Activated naive CD8-positive, alpha-beta T cell treated with anti-CD3 and anti-CD28 coated beads for 36 hours (primary cell): ENCODE measurements at regions not wholly inside any gene's neighbourhood (a gene's known extent, or its start where the extent isn't known, plus 50 kb on each side); places are given as distances from the start of the nearest gene placed in this dataset.

Experiments used
- DNase-seq: peaks from one replicate; pipeline ENCODE4 v3.0.0; 2021
- H3K27ac Mint-ChIP-seq: one replicate; pipeline ENCODE4 v1.8.0; 2022; ENCODE audit warnings: mild to moderate bottlenecking, moderate library complexity, mixed read lengths
- H3K27me3 Mint-ChIP-seq: one replicate; pipeline ENCODE4 v1.8.0; 2022; ENCODE audit warnings: mild to moderate bottlenecking, mixed read lengths
- H3K36me3 Mint-ChIP-seq: one replicate; pipeline ENCODE4 v1.8.0; 2021; ENCODE audit warnings: mild to moderate bottlenecking, mixed read lengths
- H3K4me1 Mint-ChIP-seq: one replicate; pipeline ENCODE4 v1.8.0; 2021; ENCODE audit warnings: mixed read lengths
- H3K4me3 Mint-ChIP-seq: one replicate; pipeline ENCODE4 v1.8.0; 2022; ENCODE audit warnings: mild to moderate bottlenecking, moderate library complexity, mixed read lengths
- H3K9me3 Mint-ChIP-seq: one replicate; pipeline ENCODE4 v1.8.0; 2022; ENCODE audit warnings: mixed read lengths

- no peak for DNase-seq
- Mint-ChIP-seq H3K36me3 (peaks cover 1% of the 10 kb centered on the region), H3K4me1 (no peaks in the 10 kb centered on the region), H3K9me3 (peaks cover 3% of the 10 kb centered on the region), H3K4me3 (no peak overlapping the region), H3K27ac (no peak overlapping the region), H3K27me3 (peaks cover 29% of the 10 kb centered on the region)
Measured at GRCh38 chr15:101543026-101543390, 53.5 kb upstream of the PCSK6 start.

- peaks cover 1% of the 10 kb centered on the region for H3K36me3 Mint-ChIP-seq
- no peak overlapping the region for H3K27ac Mint-ChIP-seq
- peaks cover 1% of the 10 kb centered on the region for H3K9me3 Mint-ChIP-seq
- no peak for DNase-seq
- no peak overlapping the region for H3K4me3 Mint-ChIP-seq
- no peaks in the 10 kb centered on the region for H3K4me1 Mint-ChIP-seq
- H3K27me3 Mint-ChIP-seq: peaks cover 24% of the 10 kb centered on the region
Measured at GRCh38 chr15:101542306-101543025, 53.0 kb upstream of the PCSK6 start.

GRCh38 chr15:101541501-101542292 is 52.2 kb upstream of the PCSK6 start:
- no peak overlapping the region for H3K27ac Mint-ChIP-seq
- no peaks in the 10 kb centered on the region for H3K4me1 Mint-ChIP-seq
- no peak overlapping the region for H3K4me3 Mint-ChIP-seq
- peaks cover 19% of the 10 kb centered on the region for H3K27me3 Mint-ChIP-seq
- H3K9me3 Mint-ChIP-seq: no peaks in the 10 kb centered on the region
- DNase-seq: no peak
- peaks cover 1% of the 10 kb centered on the region for H3K36me3 Mint-ChIP-seq

- Mint-ChIP-seq H3K36me3 (peaks cover under 1% of the 10 kb centered on the region), H3K4me1 (no peaks in the 10 kb centered on the region), H3K27ac (no peak overlapping the region), H3K9me3 (no peaks in the 10 kb centered on the region), H3K4me3 (no peak overlapping the region), H3K27me3 (peaks cover 12% of the 10 kb centered on the region)
- no peak for DNase-seq
Measured at GRCh38 chr15:101540480-101541239, 51.2 kb upstream of the PCSK6 start.

- no peaks in the 10 kb centered on the region for H3K9me3 Mint-ChIP-seq
- no peak for DNase-seq
- H3K36me3 Mint-ChIP-seq: no peaks in the 10 kb centered on the region
- H3K4me1 Mint-ChIP-seq: no peaks in the 10 kb centered on the region
- H3K27me3 Mint-ChIP-seq: peaks cover 12% of the 10 kb centered on the region
- H3K4me3 Mint-ChIP-seq: no peak overlapping the region
- H3K27ac Mint-ChIP-seq: no peak overlapping the region
Measured at GRCh38 chr15:101539930-101540329, 50.4 kb upstream of the PCSK6 start.

- Mint-ChIP-seq H3K4me3 (no peak overlapping the region), H3K27me3 (peaks cover 9% of the 10 kb centered on the region), H3K27ac (no peak overlapping the region), H3K9me3 (no peaks in the 10 kb centered on the region), H3K4me1 (no peaks in the 10 kb centered on the region), H3K36me3 (no peaks in the 10 kb centered on the region)
- DNase-seq: no peak
Measured at GRCh38 chr15:101539492-101539891, 50.0 kb upstream of the PCSK6 start.
